DMS153 treated with DMSO at 0.1 percent for 48 hours (cell line): ENCODE measurements at regions not wholly inside any gene's neighbourhood (a gene's known extent, or its start where the extent isn't known, plus 50 kb on each side); places are given as distances from the start of the nearest gene placed in this dataset.

ENCODE experiments used
- DNase-seq: peaks from one replicate; lab custom pipeline; 2025; ENCODE audit not compliant: unreplicated experiment; lab: John Stamatoyannopoulos, UW

GRCh38 chr3:107904536-107905066 lies 186.2 kb downstream of the CD47 start:
- DNase-seq = no peak

- no peak for DNase-seq
Observed at GRCh38 chr3:107899990-107900651, 190.7 kb downstream of the CD47 start.

GRCh38 chr3:107897471-107898061 lies 193.3 kb downstream of the CD47 start:
- no peak for DNase-seq

- no peak for DNase-seq
Observed at GRCh38 chr3:107894998-107895397, 195.8 kb downstream of the CD47 start.

- DNase-seq = no peak
Observed at GRCh38 chr3:107892955-107893624, 197.7 kb downstream of the CD47 start.

GRCh38 chr3:107884719-107885460 lies 205.9 kb downstream of the CD47 start:
- no peak for DNase-seq

- DNase-seq = no peak
Observed at GRCh38 chr3:107884028-107884427, 206.8 kb downstream of the CD47 start.

- no peak for DNase-seq
Observed at GRCh38 chr3:107882881-107883280, 207.9 kb downstream of the CD47 start.

GRCh38 chr3:107882261-107882660 lies 208.6 kb downstream of the CD47 start:
- DNase-seq = no peak

- no peak for DNase-seq
Observed at GRCh38 chr3:107881509-107881908, 209.3 kb downstream of the CD47 start.

GRCh38 chr3:107880702-107881101 lies 210.1 kb downstream of the CD47 start:
- no peak for DNase-seq

- DNase-seq = no peak
Observed at GRCh38 chr3:107877936-107878335, 212.9 kb downstream of the CD47 start.

GRCh38 chr3:107870943-107871638 lies 219.7 kb downstream of the CD47 start:
- DNase-seq = no peak

- no peak for DNase-seq
Observed at GRCh38 chr3:107870096-107870495, 220.7 kb downstream of the CD47 start.

- no peak for DNase-seq
Observed at GRCh38 chr3:107868449-107868848, 222.4 kb downstream of the CD47 start.

GRCh38 chr3:107861904-107862303 lies 228.9 kb downstream of the CD47 start:
- no peak for DNase-seq

GRCh38 chr3:107861422-107861821 lies 229.4 kb downstream of the CD47 start:
- no peak for DNase-seq
